HCT116 (cell line): ENCODE measurements at regions not wholly inside any gene's neighbourhood (a gene's known extent, or its start where the extent isn't known, plus 50 kb on each side); places are given as distances from the start of the nearest gene placed in this dataset.

Experiments
- EZH2 ChIP-seq: fragments of 200-600 bp; sonication (generic); IDR thresholded peaks from 2 replicates; pipeline ENCODE4 v1.6.1; 2017; ENCODE audit warnings: antibody characterized with exemption, mixed run types
- JUND ChIP-seq: IDR thresholded peaks from 2 replicates; pipeline ENCODE4 v1.6.1; 2012
- POLR2A ChIP-seq: IDR thresholded peaks from 2 replicates; pipeline ENCODE4 v1.7.0; 2011; ENCODE audit warnings: borderline replicate concordance; ENCODE audit not compliant: insufficient read depth, insufficient read length; ENCODE audit errors: extremely low read depth
- SP1 ChIP-seq: IDR thresholded peaks from 2 replicates; pipeline ENCODE4 v1.6.1; 2012; ENCODE audit warnings: low read depth
- SRF ChIP-seq: IDR thresholded peaks from 2 replicates; pipeline ENCODE4 v1.6.1; 2012; ENCODE audit warnings: low read depth
- TF ChIP-seq, protein P1 (sequence below), 3 experiments: fragments of 200-600 bp in 1 of 3; sonication (generic) in 1 of 3; IDR thresholded peaks in 2 of 3; conservative IDR thresholded peaks in 1 of 3; 2 replicates each; pipeline ENCODE4 v1.5.1; 2012 to 2017; ENCODE audit warnings: low read depth in 2 of 3, low read length in 2 of 3, antibody characterized with exemption in 1 of 3, borderline replicate concordance in 1 of 3, control low read depth in 1 of 3, mild to moderate bottlenecking in 1 of 3, mixed read lengths in 1 of 3, mixed run types in 1 of 3, moderate library complexity in 1 of 3; ENCODE audit not compliant: insufficient read depth in 1 of 3
- TF ChIP-seq, protein P2 (sequence below): IDR thresholded peaks from 2 replicates; pipeline ENCODE4 v1.6.1; 2011; ENCODE audit warnings: mild to moderate bottlenecking, low read length, moderate library complexity; ENCODE audit not compliant: insufficient replicate concordance; ENCODE audit errors: extremely low read depth
- TF ChIP-seq, protein P3 (sequence below): IDR thresholded peaks from 2 replicates; pipeline ENCODE4 v1.6.1; 2012
- TF ChIP-seq, protein P4 (sequence below): IDR thresholded peaks from 2 replicates; pipeline ENCODE4 v1.6.1; 2012

DNA sequence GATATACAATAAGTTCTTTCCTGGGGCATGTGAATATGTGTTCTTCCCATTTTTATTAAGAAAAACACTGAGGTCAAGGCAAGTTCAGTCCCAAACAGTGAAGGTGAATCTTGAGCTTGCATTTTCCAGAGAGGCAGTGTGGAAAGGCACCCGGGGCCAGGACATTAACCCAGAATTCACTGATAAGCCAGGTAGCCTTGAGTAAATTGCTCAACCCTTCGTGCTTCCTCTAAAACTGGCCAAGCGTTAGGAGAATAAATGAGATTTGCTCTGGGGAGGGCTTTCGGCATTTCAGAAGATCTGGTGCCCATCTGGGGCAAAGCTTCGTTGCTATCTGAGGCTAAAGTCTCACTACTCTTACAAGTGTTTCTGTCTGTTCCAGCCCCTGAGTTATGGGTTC lies 57.1 kb upstream of the KAZN start:
- TF ChIP-seq EZH2, result no peak
- TF ChIP-seq POLR2A, result no peak
- TF ChIP-seq, protein P1, sequence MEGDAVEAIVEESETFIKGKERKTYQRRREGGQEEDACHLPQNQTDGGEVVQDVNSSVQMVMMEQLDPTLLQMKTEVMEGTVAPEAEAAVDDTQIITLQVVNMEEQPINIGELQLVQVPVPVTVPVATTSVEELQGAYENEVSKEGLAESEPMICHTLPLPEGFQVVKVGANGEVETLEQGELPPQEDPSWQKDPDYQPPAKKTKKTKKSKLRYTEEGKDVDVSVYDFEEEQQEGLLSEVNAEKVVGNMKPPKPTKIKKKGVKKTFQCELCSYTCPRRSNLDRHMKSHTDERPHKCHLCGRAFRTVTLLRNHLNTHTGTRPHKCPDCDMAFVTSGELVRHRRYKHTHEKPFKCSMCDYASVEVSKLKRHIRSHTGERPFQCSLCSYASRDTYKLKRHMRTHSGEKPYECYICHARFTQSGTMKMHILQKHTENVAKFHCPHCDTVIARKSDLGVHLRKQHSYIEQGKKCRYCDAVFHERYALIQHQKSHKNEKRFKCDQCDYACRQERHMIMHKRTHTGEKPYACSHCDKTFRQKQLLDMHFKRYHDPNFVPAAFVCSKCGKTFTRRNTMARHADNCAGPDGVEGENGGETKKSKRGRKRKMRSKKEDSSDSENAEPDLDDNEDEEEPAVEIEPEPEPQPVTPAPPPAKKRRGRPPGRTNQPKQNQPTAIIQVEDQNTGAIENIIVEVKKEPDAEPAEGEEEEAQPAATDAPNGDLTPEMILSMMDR (IDR thresholded peaks at IDR 0.05 in 2 of 3, conservative IDR thresholded peaks at IDR 0.05 in 1 of 3; ENCODE audit: borderline replicate concordance in 1 of 3, insufficient read depth in 1 of 3, low read depth in 2 of 3, low read length in 2 of 3), result no peak
- no peak for TF ChIP-seq SRF
- TF ChIP-seq SP1, result no peak
- TF ChIP-seq, protein P2, sequence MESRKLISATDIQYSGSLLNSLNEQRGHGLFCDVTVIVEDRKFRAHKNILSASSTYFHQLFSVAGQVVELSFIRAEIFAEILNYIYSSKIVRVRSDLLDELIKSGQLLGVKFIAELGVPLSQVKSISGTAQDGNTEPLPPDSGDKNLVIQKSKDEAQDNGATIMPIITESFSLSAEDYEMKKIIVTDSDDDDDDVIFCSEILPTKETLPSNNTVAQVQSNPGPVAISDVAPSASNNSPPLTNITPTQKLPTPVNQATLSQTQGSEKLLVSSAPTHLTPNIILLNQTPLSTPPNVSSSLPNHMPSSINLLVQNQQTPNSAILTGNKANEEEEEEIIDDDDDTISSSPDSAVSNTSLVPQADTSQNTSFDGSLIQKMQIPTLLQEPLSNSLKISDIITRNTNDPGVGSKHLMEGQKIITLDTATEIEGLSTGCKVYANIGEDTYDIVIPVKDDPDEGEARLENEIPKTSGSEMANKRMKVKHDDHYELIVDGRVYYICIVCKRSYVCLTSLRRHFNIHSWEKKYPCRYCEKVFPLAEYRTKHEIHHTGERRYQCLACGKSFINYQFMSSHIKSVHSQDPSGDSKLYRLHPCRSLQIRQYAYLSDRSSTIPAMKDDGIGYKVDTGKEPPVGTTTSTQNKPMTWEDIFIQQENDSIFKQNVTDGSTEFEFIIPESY, result no peak
- TF ChIP-seq, protein P3, sequence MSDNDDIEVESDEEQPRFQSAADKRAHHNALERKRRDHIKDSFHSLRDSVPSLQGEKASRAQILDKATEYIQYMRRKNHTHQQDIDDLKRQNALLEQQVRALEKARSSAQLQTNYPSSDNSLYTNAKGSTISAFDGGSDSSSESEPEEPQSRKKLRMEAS, result no peak
- no peak for TF ChIP-seq JUND
- TF ChIP-seq, protein P4, sequence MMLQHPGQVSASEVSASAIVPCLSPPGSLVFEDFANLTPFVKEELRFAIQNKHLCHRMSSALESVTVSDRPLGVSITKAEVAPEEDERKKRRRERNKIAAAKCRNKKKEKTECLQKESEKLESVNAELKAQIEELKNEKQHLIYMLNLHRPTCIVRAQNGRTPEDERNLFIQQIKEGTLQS, result no peak
